ENCODE measurements at regions not wholly inside any gene's neighbourhood (a gene's known extent, or its start where the extent isn't known, plus 50 kb on each side); places are given as distances from the start of the nearest gene placed in this dataset.
"Not testable (repeated sequence)": the region's sequence is repeated elsewhere in the genome, so short reads cannot be mapped to it uniquely, and the experiment has no call there.

DNA sequence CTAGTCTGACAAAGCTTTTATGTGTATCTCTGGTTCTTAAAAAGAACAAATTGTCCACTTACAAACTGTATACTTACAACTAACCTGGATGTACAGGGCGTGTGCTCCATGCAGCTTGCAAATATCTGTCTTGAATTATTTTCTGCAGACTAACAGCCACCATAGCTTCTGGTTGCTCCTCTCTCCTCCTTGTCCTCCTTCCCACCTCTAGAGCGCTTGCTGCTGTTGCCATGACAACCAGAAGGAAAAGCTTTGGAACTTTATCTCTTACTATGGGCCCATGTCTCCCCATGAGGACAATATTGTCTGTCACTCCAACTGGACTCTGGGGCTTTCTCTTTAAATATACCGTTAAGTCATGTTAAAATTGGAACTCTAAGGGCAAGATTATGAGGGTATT is 71.5 kb upstream of the DHX40 start:
- no peaks in the 10 kb centered on the region for H3K4me1 ChIP-seq (ENCODE audit: control extremely low read depth in 1 of 4, control insufficient read depth in 4 of 4, insufficient read depth in 4 of 4, low read length in 3 of 4)
- WGBS (ENCODE audit: insufficient coverage) = 100% methylated on average over 2 of the region's 3 CpGs
- no peaks in the 10 kb centered on the region for H3K36me3 ChIP-seq (ENCODE audit: control insufficient read depth in 4 of 4, insufficient read depth in 4 of 4, low read length in 3 of 4)
- H3K9me3 ChIP-seq (ENCODE audit: control extremely low read depth in 1 of 5, control insufficient read depth in 4 of 5, insufficient read depth in 2 of 5, low read depth in 1 of 5, low read length in 4 of 5) = no peaks in the 10 kb centered on the region
- ChIA-PET CTCF (no interaction called here), POLR2A (no interaction called here)
- H3K27ac ChIP-seq (ENCODE audit: insufficient read depth in 1 of 2, low read depth in 1 of 2, low read length in 2 of 2, poor library complexity in 1 of 2, severe bottlenecking in 2 of 2) = no peak overlapping the region
- DNase-seq = no peak
- H3K4me3 ChIP-seq (ENCODE audit: control insufficient read depth in 1 of 7, extremely low read depth in 1 of 7, insufficient read depth in 4 of 7, low read depth in 2 of 7, low read length in 6 of 7) = no peak overlapping the region
- no peaks in the 10 kb centered on the region for H3K27me3 ChIP-seq (replicated peaks in 2 of 5; ENCODE audit: control insufficient read depth in 4 of 5, insufficient read depth in 5 of 5, low read length in 4 of 5)

DNA sequence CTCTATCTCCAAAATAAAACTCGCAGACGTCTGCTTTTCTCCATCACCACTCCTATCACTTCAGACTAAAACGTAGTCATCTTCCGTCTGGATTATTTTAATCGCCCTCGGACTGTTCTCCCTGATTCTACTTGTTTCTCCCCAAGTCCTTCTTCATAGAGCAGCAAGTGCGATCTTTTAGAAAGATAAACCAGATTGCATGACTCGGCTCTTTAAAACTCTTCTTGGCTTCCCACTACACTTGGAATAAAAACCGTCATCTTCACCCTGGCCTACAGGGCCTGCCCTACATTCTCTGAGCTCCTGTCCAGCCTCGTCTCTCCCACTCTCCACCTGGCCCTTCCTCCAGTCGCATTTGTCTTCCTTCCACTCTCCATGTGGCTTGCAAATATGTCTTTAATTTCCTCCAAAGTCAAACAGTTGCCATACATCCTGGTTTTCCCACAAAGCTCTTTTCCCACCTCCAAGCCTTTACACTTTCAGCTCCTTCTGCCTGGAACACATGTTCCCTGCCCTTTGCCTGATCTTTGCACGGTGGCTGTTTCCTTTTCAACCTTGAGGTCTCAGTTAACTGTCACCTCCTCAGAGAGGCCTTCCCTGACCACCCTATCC is 70.5 kb upstream of the DHX40 start:
- Histone ChIP-seq H3K4me1 (ENCODE audit: control extremely low read depth in 1 of 4, control insufficient read depth in 4 of 4, insufficient read depth in 4 of 4, low read length in 3 of 4) (no peaks in the 10 kb centered on the region), H3K9me3 (ENCODE audit: control extremely low read depth in 1 of 5, control insufficient read depth in 4 of 5, insufficient read depth in 2 of 5, low read depth in 1 of 5, low read length in 4 of 5) (no peaks in the 10 kb centered on the region), H3K27me3 (replicated peaks in 2 of 5; ENCODE audit: control insufficient read depth in 4 of 5, insufficient read depth in 5 of 5, low read length in 4 of 5) (no peaks in the 10 kb centered on the region), H3K27ac (ENCODE audit: insufficient read depth in 1 of 2, low read depth in 1 of 2, low read length in 2 of 2, poor library complexity in 1 of 2, severe bottlenecking in 2 of 2) (no peak overlapping the region), H3K4me3 (ENCODE audit: control insufficient read depth in 1 of 7, extremely low read depth in 1 of 7, insufficient read depth in 4 of 7, low read depth in 2 of 7, low read length in 6 of 7) (no peak overlapping the region), H3K36me3 (ENCODE audit: control insufficient read depth in 4 of 4, insufficient read depth in 4 of 4, low read length in 3 of 4) (no peaks in the 10 kb centered on the region)
- peak in 2 of 3 donors; percentile 6 to 15 for DNase-seq
- 81% methylated on average over 10 of the region's 12 CpGs for WGBS (ENCODE audit: insufficient coverage)
- ChIA-PET POLR2A (no interaction called here), CTCF (no interaction called here)

DNA sequence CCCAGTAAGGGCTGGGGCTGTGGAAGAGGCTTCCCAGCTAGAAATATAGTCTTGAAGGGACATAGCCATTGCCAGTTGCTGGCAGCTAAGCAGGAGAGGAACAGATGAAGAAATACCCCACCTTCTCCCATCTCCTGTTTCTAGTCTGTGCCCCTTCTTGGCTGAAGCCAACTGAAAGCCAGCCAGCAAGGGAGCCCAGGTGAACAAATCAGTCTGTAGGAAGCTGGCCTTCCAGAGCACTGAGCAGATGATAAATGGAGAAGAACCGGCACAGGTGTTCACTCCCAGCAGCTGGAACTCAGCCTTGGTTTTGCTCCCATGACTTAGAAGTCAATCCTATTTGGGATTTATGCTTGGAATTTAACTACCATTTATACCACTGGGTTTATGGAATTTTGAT is 69.2 kb upstream of the DHX40 start:
- no peaks in the 10 kb centered on the region for H3K4me1 ChIP-seq (ENCODE audit: control extremely low read depth in 1 of 4, control insufficient read depth in 4 of 4, insufficient read depth in 4 of 4, low read length in 3 of 4)
- no peak overlapping the region for H3K4me3 ChIP-seq (ENCODE audit: control insufficient read depth in 1 of 7, extremely low read depth in 1 of 7, insufficient read depth in 4 of 7, low read depth in 2 of 7, low read length in 6 of 7)
- H3K27ac ChIP-seq (ENCODE audit: insufficient read depth in 1 of 2, low read depth in 1 of 2, low read length in 2 of 2, poor library complexity in 1 of 2, severe bottlenecking in 2 of 2) = no peak overlapping the region
- ChIA-PET POLR2A (no interaction called here), CTCF (no interaction called here)
- no peaks in the 10 kb centered on the region for H3K9me3 ChIP-seq (ENCODE audit: control extremely low read depth in 1 of 5, control insufficient read depth in 4 of 5, insufficient read depth in 2 of 5, low read depth in 1 of 5, low read length in 4 of 5)
- no peaks in the 10 kb centered on the region for H3K27me3 ChIP-seq (replicated peaks in 2 of 5; ENCODE audit: control insufficient read depth in 4 of 5, insufficient read depth in 5 of 5, low read length in 4 of 5)
- 100% methylated on average over 1 of the region's 1 CpG for WGBS (ENCODE audit: insufficient coverage)
- no peak for DNase-seq
- H3K36me3 ChIP-seq (ENCODE audit: control insufficient read depth in 4 of 4, insufficient read depth in 4 of 4, low read length in 3 of 4) = no peaks in the 10 kb centered on the region

DNA sequence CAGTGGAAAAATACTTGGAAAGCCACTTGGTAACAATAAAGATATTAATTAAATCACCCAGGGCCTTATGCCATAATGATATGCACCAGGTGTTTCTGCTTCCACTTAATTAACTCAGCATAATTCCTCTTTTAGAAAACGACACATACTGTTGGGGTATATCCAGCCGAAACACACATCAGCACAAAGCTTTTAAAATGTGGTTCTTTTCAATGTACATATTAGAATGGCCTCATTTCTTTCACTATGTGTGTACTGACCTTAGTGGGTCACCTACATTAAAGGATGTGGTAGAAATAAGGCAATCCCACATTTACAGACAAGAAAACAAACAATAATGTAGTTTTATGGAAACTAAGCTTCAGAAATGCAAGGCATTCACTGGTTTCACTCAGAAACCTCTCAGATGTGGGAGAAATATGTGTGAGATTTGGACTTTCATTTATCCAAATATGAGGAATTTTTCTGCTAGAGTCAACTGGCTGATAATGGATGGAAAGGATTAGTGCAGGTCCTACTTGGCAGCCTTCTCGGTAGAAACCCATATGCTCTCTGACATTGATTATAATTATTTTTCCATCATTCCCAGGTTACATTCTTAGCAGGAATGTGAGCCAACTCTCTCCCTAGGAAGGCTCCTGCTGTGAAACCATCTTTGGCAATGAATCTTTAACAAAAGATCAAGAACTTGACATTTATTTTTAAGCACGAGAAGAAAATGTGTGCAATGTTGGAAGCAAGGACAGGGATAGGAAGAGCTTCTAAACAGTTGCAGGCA is 66.7 kb upstream of the DHX40 start:
- Histone ChIP-seq H3K4me3 (ENCODE audit: control insufficient read depth in 1 of 7, extremely low read depth in 1 of 7, insufficient read depth in 4 of 7, low read depth in 2 of 7, low read length in 6 of 7) (no peak overlapping the region), H3K9me3 (ENCODE audit: control extremely low read depth in 1 of 5, control insufficient read depth in 4 of 5, insufficient read depth in 2 of 5, low read depth in 1 of 5, low read length in 4 of 5) (no peaks in the 10 kb centered on the region), H3K27me3 (replicated peaks in 2 of 5; ENCODE audit: control insufficient read depth in 4 of 5, insufficient read depth in 5 of 5, low read length in 4 of 5) (no peaks in the 10 kb centered on the region), H3K4me1 (ENCODE audit: control extremely low read depth in 1 of 4, control insufficient read depth in 4 of 4, insufficient read depth in 4 of 4, low read length in 3 of 4) (no peaks in the 10 kb centered on the region), H3K36me3 (ENCODE audit: control insufficient read depth in 4 of 4, insufficient read depth in 4 of 4, low read length in 3 of 4) (no peaks in the 10 kb centered on the region), H3K27ac (ENCODE audit: insufficient read depth in 1 of 2, low read depth in 1 of 2, low read length in 2 of 2, poor library complexity in 1 of 2, severe bottlenecking in 2 of 2) (no peak overlapping the region)
- ChIA-PET CTCF (no interaction called here), POLR2A (no interaction called here)
- DNase-seq = no peak
- 100% methylated on average over 1 of the region's 4 CpGs for WGBS (ENCODE audit: insufficient coverage)

DNA sequence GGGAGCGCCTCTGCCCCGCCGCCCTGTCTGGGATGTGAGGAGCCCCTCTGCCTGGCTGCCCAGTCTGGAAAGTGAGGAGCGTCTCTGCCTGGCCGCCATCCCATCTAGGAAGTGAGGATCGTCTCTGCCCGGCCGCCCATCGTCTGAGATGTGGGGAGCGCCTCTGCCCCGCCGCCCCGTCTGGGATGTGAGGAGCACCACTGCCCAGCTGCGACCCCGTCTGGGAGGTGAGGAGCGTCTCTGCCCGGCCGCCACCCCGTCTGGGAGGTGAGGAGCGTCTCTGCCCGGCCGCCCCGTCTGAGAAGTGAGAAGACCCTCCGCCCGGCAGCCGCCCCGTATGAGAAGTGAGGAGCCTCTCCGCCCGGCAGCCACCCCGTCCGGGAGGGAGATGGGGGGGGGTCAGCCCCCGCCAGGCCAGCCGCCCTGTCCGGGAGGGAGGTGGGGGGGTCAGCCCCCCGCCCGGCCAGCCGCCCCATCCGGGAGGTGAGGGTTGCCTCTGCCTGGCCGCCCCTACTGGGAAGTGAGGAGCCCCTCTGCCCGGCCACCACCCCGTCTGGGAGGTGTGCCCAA is 65.2 kb upstream of the DHX40 start:
- H3K4me3 ChIP-seq (ENCODE audit: control insufficient read depth in 1 of 7, extremely low read depth in 1 of 7, insufficient read depth in 4 of 7, low read depth in 2 of 7, low read length in 6 of 7); H3K9me3 ChIP-seq (ENCODE audit: control extremely low read depth in 1 of 5, control insufficient read depth in 4 of 5, insufficient read depth in 2 of 5, low read depth in 1 of 5, low read length in 4 of 5); POLR2A ChIA-PET; DNase-seq; H3K27ac ChIP-seq (ENCODE audit: insufficient read depth in 1 of 2, low read depth in 1 of 2, low read length in 2 of 2, poor library complexity in 1 of 2, severe bottlenecking in 2 of 2); H3K4me1 ChIP-seq (ENCODE audit: control extremely low read depth in 1 of 4, control insufficient read depth in 4 of 4, insufficient read depth in 4 of 4, low read length in 3 of 4); H3K27me3 ChIP-seq (replicated peaks in 2 of 5; ENCODE audit: control insufficient read depth in 4 of 5, insufficient read depth in 5 of 5, low read length in 4 of 5); CTCF ChIA-PET; H3K36me3 ChIP-seq (ENCODE audit: control insufficient read depth in 4 of 4, insufficient read depth in 4 of 4, low read length in 3 of 4): not testable (repeated sequence)
- 98% methylated on average over 17 of the region's 41 CpGs for WGBS (ENCODE audit: insufficient coverage)

DNA sequence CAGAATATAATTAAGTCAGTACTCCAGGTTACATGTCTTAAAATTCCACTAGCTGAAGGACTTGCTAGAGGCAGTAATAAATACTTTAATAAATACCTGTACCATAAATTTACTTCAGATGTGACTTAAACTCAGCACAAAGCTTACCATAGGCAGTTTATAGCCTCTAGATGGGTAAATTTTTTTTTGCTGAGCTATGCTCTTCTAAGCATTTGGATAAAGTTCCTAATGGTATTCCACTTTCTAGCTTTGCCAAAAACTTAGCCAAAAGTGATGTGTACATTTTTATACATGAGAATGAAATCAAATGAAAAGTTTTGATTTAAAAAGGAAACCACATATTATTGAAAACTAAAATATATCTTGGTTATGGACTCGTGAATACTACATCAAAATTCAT is 63.7 kb upstream of the DHX40 start:
- Histone ChIP-seq H3K27ac (ENCODE audit: insufficient read depth in 1 of 2, low read depth in 1 of 2, low read length in 2 of 2, poor library complexity in 1 of 2, severe bottlenecking in 2 of 2) (no peak overlapping the region), H3K36me3 (ENCODE audit: control insufficient read depth in 4 of 4, insufficient read depth in 4 of 4, low read length in 3 of 4) (no peaks in the 10 kb centered on the region), H3K27me3 (replicated peaks in 2 of 5; ENCODE audit: control insufficient read depth in 4 of 5, insufficient read depth in 5 of 5, low read length in 4 of 5) (no peaks in the 10 kb centered on the region), H3K4me1 (ENCODE audit: control extremely low read depth in 1 of 4, control insufficient read depth in 4 of 4, insufficient read depth in 4 of 4, low read length in 3 of 4) (no peaks in the 10 kb centered on the region), H3K9me3 (ENCODE audit: control extremely low read depth in 1 of 5, control insufficient read depth in 4 of 5, insufficient read depth in 2 of 5, low read depth in 1 of 5, low read length in 4 of 5) (no peaks in the 10 kb centered on the region), H3K4me3 (ENCODE audit: control insufficient read depth in 1 of 7, extremely low read depth in 1 of 7, insufficient read depth in 4 of 7, low read depth in 2 of 7, low read length in 6 of 7) (no peak overlapping the region)
- ChIA-PET POLR2A (interaction anchor here (0.6 kb wide), 1 partner anchor 484 kb away, joined by 4 read pairs; no protein-coding TSS in a partner anchor), CTCF (no interaction called here)
- no peak for DNase-seq
- WGBS (ENCODE audit: insufficient coverage) = no CpG with 5 or more reads among the region's 1 CpG

DNA sequence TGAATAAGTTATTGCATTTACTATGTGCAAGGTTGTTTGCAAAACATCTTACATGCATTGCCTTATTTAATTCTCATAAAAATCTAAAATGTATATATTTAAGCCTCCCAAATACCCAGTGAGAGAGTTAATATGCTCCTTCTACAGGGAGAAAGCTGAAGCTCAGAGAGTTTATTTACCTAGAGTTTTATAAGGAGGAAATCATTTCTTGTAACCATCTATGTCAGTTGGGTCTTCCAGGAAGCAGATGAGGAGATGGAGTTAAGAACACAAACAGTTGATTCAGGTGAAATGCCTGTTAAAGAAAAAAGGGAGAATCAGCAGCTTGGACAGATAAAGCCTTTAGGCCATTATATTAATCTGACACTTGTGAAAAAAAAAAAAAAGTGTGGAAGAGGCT is 62.6 kb upstream of the DHX40 start:
- ChIA-PET POLR2A (no interaction called here), CTCF (interaction anchor here (0.6 kb wide), 1 partner anchor 24 kb away, joined by 3 read pairs; no protein-coding TSS in a partner anchor)
- DNase-seq = no peak
- H3K9me3 ChIP-seq (ENCODE audit: control extremely low read depth in 1 of 5, control insufficient read depth in 4 of 5, insufficient read depth in 2 of 5, low read depth in 1 of 5, low read length in 4 of 5) = no peaks in the 10 kb centered on the region
- no peaks in the 10 kb centered on the region for H3K27me3 ChIP-seq (replicated peaks in 2 of 5; ENCODE audit: control insufficient read depth in 4 of 5, insufficient read depth in 5 of 5, low read length in 4 of 5)
- no peaks in the 10 kb centered on the region for H3K36me3 ChIP-seq (ENCODE audit: control insufficient read depth in 4 of 4, insufficient read depth in 4 of 4, low read length in 3 of 4)
- no peak overlapping the region for H3K4me3 ChIP-seq (ENCODE audit: control insufficient read depth in 1 of 7, extremely low read depth in 1 of 7, insufficient read depth in 4 of 7, low read depth in 2 of 7, low read length in 6 of 7)
- no peak overlapping the region for H3K27ac ChIP-seq (ENCODE audit: insufficient read depth in 1 of 2, low read depth in 1 of 2, low read length in 2 of 2, poor library complexity in 1 of 2, severe bottlenecking in 2 of 2)
- H3K4me1 ChIP-seq (ENCODE audit: control extremely low read depth in 1 of 4, control insufficient read depth in 4 of 4, insufficient read depth in 4 of 4, low read length in 3 of 4) = no peaks in the 10 kb centered on the region

Measured in common myeloid progenitor, CD34-positive (primary cell).